ENCODE measurements at regions not wholly inside any gene's neighbourhood (a gene's known extent, or its start where the extent isn't known, plus 50 kb on each side); places are given as distances from the start of the nearest gene placed in this dataset.

GRCh38 chr5:9951865-9952516 lies 297.7 kb downstream of the ATPSCKMT start:
- TF ChIP-seq ZNF449 (tag by site-specific recombination; IDR thresholded peaks at IDR 0.05) (no peak), WT1 (tag by site-specific recombination; IDR thresholded peaks at IDR 0.05) (no peak), ZNF549 (tag by site-specific recombination; IDR thresholded peaks at IDR 0.05) (no peak), ZNF366 (tag by site-specific recombination; conservative IDR thresholded peaks at IDR 0.05) (no peak), ZNF623 (tag by site-specific recombination; IDR thresholded peaks at IDR 0.05) (no peak), ZNF645 (tag by site-specific recombination; IDR thresholded peaks at IDR 0.05) (no peak)

GRCh38 chr5:9947944-9948343 lies 301.7 kb downstream of the ATPSCKMT start:
- Histone ChIP-seq H3K27ac (ENCODE audit: extremely low read depth, low read depth, low read length) (no peak overlapping the region), H3K9me3 (ENCODE audit: control insufficient read depth, insufficient read depth, low read depth, low read length) (no peaks in the 10 kb centered on the region), H3K4me3 (ENCODE audit: low read depth, low read length) (no peak overlapping the region), H3K4me1 (ENCODE audit: control insufficient read depth, insufficient read depth, low read length) (no peaks in the 10 kb centered on the region), H3K36me3 (ENCODE audit: control insufficient read depth in 2 of 2, insufficient read depth in 1 of 2, low read length in 2 of 2) (no peaks in the 10 kb centered on the region)
- TF ChIP-seq FEZF1 (tag by site-specific recombination; IDR thresholded peaks at IDR 0.05): no peak
- no peak for TF ChIP-seq ZNF416 (tag by site-specific recombination; IDR thresholded peaks at IDR 0.05)
- no peak for TF ChIP-seq ZBTB44 (tag by site-specific recombination; IDR thresholded peaks at IDR 0.05)
- TF ChIP-seq EGR2 (tag by site-specific recombination; IDR thresholded peaks at IDR 0.05; ENCODE audit: low read depth): no peak
- no peak for TF ChIP-seq ZNF239 (tag by site-specific recombination; IDR thresholded peaks at IDR 0.05)
- no peak for TF ChIP-seq ZNF404 (tag by site-specific recombination; IDR thresholded peaks at IDR 0.05)
- no peak for TF ChIP-seq ZNF433 (tag by site-specific recombination; IDR thresholded peaks at IDR 0.05; ENCODE audit: low read depth)
- TF ChIP-seq ZNF366 (tag by site-specific recombination; conservative IDR thresholded peaks at IDR 0.05): no peak
- no peak for TF ChIP-seq ZNF610 (tag by site-specific recombination; IDR thresholded peaks at IDR 0.05; ENCODE audit: borderline replicate concordance)
- POLR2A ChIA-PET: no interaction called here
- CTCF ChIA-PET: interaction anchor here (1.1 kb wide), 1 partner anchor 164 kb away, joined by 4 read pairs; no protein-coding TSS in a partner anchor

More at GRCh38 chr5:9951865-9952516, 297.7 kb downstream of the ATPSCKMT start:
- Histone ChIP-seq H3K36me3 (ENCODE audit: control insufficient read depth in 2 of 2, insufficient read depth in 1 of 2, low read length in 2 of 2) (no peaks in the 10 kb centered on the region), H3K4me3 (ENCODE audit: low read depth, low read length) (no peak overlapping the region), H3K9me3 (ENCODE audit: control insufficient read depth, insufficient read depth, low read depth, low read length) (no peaks in the 10 kb centered on the region), H3K27ac (ENCODE audit: extremely low read depth, low read depth, low read length) (no peak overlapping the region), H3K4me1 (ENCODE audit: control insufficient read depth, insufficient read depth, low read length) (peaks cover 3% of the 10 kb centered on the region; the same call in 1 of the 2 replicates)
- POLR2A ChIA-PET: no interaction called here
- CTCF ChIA-PET: interaction anchor here (0.6 to 0.7 kb wide), 2 partner anchors 15 to 57 kb away, joined by 3 read pairs; no protein-coding TSS in a partner anchor

- ChIA-PET CTCF (interaction anchor here (1.1 kb wide), 1 partner anchor 164 kb away, joined by 4 read pairs; no protein-coding TSS in a partner anchor), POLR2A (no interaction called here)
- Histone ChIP-seq H3K36me3 (ENCODE audit: control insufficient read depth in 2 of 2, insufficient read depth in 1 of 2, low read length in 2 of 2) (no peaks in the 10 kb centered on the region), H3K9me3 (ENCODE audit: control insufficient read depth, insufficient read depth, low read depth, low read length) (no peaks in the 10 kb centered on the region), H3K4me3 (ENCODE audit: low read depth, low read length) (no peak overlapping the region), H3K4me1 (ENCODE audit: control insufficient read depth, insufficient read depth, low read length) (no peaks in the 10 kb centered on the region), H3K27ac (ENCODE audit: extremely low read depth, low read depth, low read length) (no peak overlapping the region)
- TF ChIP-seq ZNF211 (tag by site-specific recombination; IDR thresholded peaks at IDR 0.05; ENCODE audit: low read depth) (no peak), ZNF580 (tag by site-specific recombination; IDR thresholded peaks at IDR 0.05) (no peak), ZNF623 (tag by site-specific recombination; IDR thresholded peaks at IDR 0.05) (no peak), ZNF266 (tag by site-specific recombination; IDR thresholded peaks at IDR 0.05; ENCODE audit: low read depth) (no peak), ZBTB44 (tag by site-specific recombination; IDR thresholded peaks at IDR 0.05) (no peak), ZSCAN30 (tag by site-specific recombination; IDR thresholded peaks at IDR 0.05) (no peak), ZSCAN4 (tag by site-specific recombination; IDR thresholded peaks at IDR 0.05) (no peak), OVOL3 (tag by site-specific recombination; IDR thresholded peaks at IDR 0.05) (no peak), KLF16 (tag by site-specific recombination; IDR thresholded peaks at IDR 0.05) (no peak), ZNF501 (tag by site-specific recombination; IDR thresholded peaks at IDR 0.05) (no peak), ZNF792 (tag by site-specific recombination; IDR thresholded peaks at IDR 0.05) (no peak), ZNF549 (tag by site-specific recombination; IDR thresholded peaks at IDR 0.05) (no peak), ZNF140 (tag by site-specific recombination; IDR thresholded peaks at IDR 0.05) (no peak)
Observed at GRCh38 chr5:9947225-9947714, 302.4 kb downstream of the ATPSCKMT start.

Measured in HEK293 (cell line).